A549 (cell line): ENCODE measurements at regions not wholly inside any gene's neighbourhood (a gene's known extent, or its start where the extent isn't known, plus 50 kb on each side); places are given as distances from the start of the nearest gene placed in this dataset.

Source experiments
- ATAC-seq, 2 experiments: fragments of 200-7000 bp in 1 of 2; fragments of >200 bp in 1 of 2; cut with Nextera tagmentation in 1 of 2; cut with Tn5 transposase in 1 of 2; 3 replicates each; pipeline versions ENCODE4 v1.8.0 to v1.9.1; 2018 to 2020; ENCODE audit warnings: mild to moderate bottlenecking in 1 of 2, moderate library complexity in 1 of 2
- CTCF ChIA-PET: fragments of 300-600 bp; sonication (Branson Sonifier 250); formaldehyde crosslinking; extraction: SDS; loops from one replicate; lab custom pipeline; 2021; ENCODE audit warnings: antibody characterized with exemption, inconsistent platforms; lab: Yijun Ruan, JAX
- POLR2A ChIA-PET: fragments of 350-600 bp; formaldehyde crosslinking; extraction: SDS; loops from one replicate; lab custom pipeline; 2021; ENCODE audit warnings: antibody characterized with exemption, inconsistent platforms; lab: Yijun Ruan, JAX
- DNase-seq, 2 experiments: peaks; one replicate each; pipeline versions ENCODE4 v3.0.0 to v3.0.0-alpha.2; 2011 to 2016; ENCODE audit warnings: low read depth in 1 of 2, low spot score in 1 of 2
- FAIRE-seq: peaks from 2 replicates; lab custom pipeline; 2011; peaks lifted over from hg19 to GRCh38; lab: Jason Lieb, UNC
- H3K27ac ChIP-seq, 2 experiments: fragments of >200 bp; sonication (Bioruptor Twin); formaldehyde crosslinking; 3 replicates each; pipeline ENCODE4 v1.5.1; 2016 to 2017
- H3K4me1 ChIP-seq: fragments of >200 bp; sonication (Bioruptor Twin); formaldehyde crosslinking; 3 replicates; pipeline ENCODE4 v1.6.1; 2016
- H3K4me2 ChIP-seq: fragments of >200 bp; sonication (Bioruptor Twin); formaldehyde crosslinking; 3 replicates; pipeline ENCODE4 v1.6.1; 2016
- H3K4me3 ChIP-seq: fragments of >200 bp; sonication (Bioruptor Twin); formaldehyde crosslinking; 3 replicates; pipeline ENCODE4 v1.5.1; 2016
- H3K9me3 ChIP-seq: fragments of >200 bp; sonication (Bioruptor Twin); formaldehyde crosslinking; 3 replicates; pipeline ENCODE4 v1.6.1; 2016
- CBX2 ChIP-seq: fragments of 200-600 bp; sonication (generic); IDR thresholded peaks from 2 replicates; pipeline ENCODE4 v1.6.1; 2016; ENCODE audit warnings: low read depth, mild to moderate bottlenecking, borderline replicate concordance
- CBX8 ChIP-seq: fragments of 200-600 bp; sonication (generic); IDR thresholded peaks from 2 replicates; pipeline ENCODE4 v1.6.1; 2016
- CEBPB ChIP-seq, 2 experiments: fragments of >200 bp in 1 of 2; sonication (Bioruptor Twin) in 1 of 2; formaldehyde crosslinking in 1 of 2; IDR thresholded peaks; 2 replicates each; pipeline ENCODE4 v1.6.1; 2012 to 2016
- CHD2 ChIP-seq: fragments of 150-350 bp; IDR thresholded peaks from 2 replicates; pipeline ENCODE4 v1.6.1; 2014; ENCODE audit warnings: low read length; ENCODE audit not compliant: partially characterized antibody
- EHF ChIP-seq: fragments of 250-450 bp; sonication (Bioruptor Pico); IDR thresholded peaks from 2 replicates; pipeline ENCODE4 v1.5.0; 2020; ENCODE audit warnings: mild to moderate bottlenecking
- ESRRA ChIP-seq: fragments of 150-350 bp; IDR thresholded peaks from 2 replicates; pipeline ENCODE4 v1.6.1; 2014; ENCODE audit warnings: mild to moderate bottlenecking, low read length, borderline replicate concordance
- FOSL2 ChIP-seq, 2 experiments: fragments of 450-650 bp in 1 of 2; fragments of >200 bp in 1 of 2; sonication (Bioruptor Twin) in 1 of 2; formaldehyde crosslinking; IDR thresholded peaks; 2 replicates each; pipeline versions ENCODE4 v1.5.0 to v1.6.1; 2016 to 2020; ENCODE audit warnings: mild to moderate bottlenecking in 1 of 2, moderate library complexity in 1 of 2
- FOXS1 ChIP-seq: fragments of 250-450 bp; sonication (Bioruptor Pico); IDR thresholded peaks from 2 replicates; pipeline ENCODE4 v1.5.0; 2020; ENCODE audit warnings: mild to moderate bottlenecking, moderate library complexity
- GATA3 ChIP-seq: IDR thresholded peaks from 2 replicates; pipeline ENCODE4 v1.6.1; 2012; ENCODE audit warnings: borderline replicate concordance
- HOXA7 ChIP-seq: fragments of 250-450 bp; sonication (Bioruptor Pico); IDR thresholded peaks from 2 replicates; pipeline ENCODE4 v1.5.0; 2020; ENCODE audit warnings: mild to moderate bottlenecking, moderate library complexity
- HOXB13 ChIP-seq: fragments of 250-450 bp; sonication (Bioruptor Pico); IDR thresholded peaks from 2 replicates; pipeline ENCODE4 v1.5.0; 2020; ENCODE audit warnings: low read depth, mild to moderate bottlenecking, moderate library complexity
- JUNB ChIP-seq: fragments of >200 bp; sonication (Bioruptor Twin); formaldehyde crosslinking; IDR thresholded peaks from 2 replicates; pipeline ENCODE4 v1.6.1; 2016
- KDM1A ChIP-seq: fragments of 200-600 bp; sonication (generic); IDR thresholded peaks from 2 replicates; pipeline ENCODE4 v1.6.1; 2016; ENCODE audit warnings: low read depth, mild to moderate bottlenecking
- KDM5A ChIP-seq: fragments of 200-600 bp; sonication (generic); IDR thresholded peaks from 2 replicates; pipeline ENCODE4 v1.6.1; 2016; ENCODE audit warnings: antibody characterized with exemption, mild to moderate bottlenecking
- NFE2L2 ChIP-seq: fragments of 150-350 bp; conservative IDR thresholded peaks from 2 replicates; pipeline ENCODE4 v1.6.1; 2014; ENCODE audit warnings: low read length
- NR3C1 ChIP-seq: fragments of >200 bp; sonication (Bioruptor Twin); formaldehyde crosslinking; IDR thresholded peaks from 3 replicates; pipeline ENCODE4 v1.6.1; 2017
- PHF8 ChIP-seq: fragments of 200-600 bp; sonication (generic); IDR thresholded peaks from 2 replicates; pipeline ENCODE4 v1.6.1; 2016; ENCODE audit warnings: low read depth, mild to moderate bottlenecking, antibody characterized with exemption, moderate library complexity, borderline replicate concordance
- POLR2A ChIP-seq: IDR thresholded peaks from 2 replicates; pipeline ENCODE4 v1.6.1; 2012; ENCODE audit warnings: mild to moderate bottlenecking, low read length
- RARB ChIP-seq: fragments of 250-450 bp; sonication (Bioruptor Pico); IDR thresholded peaks from 2 replicates; pipeline ENCODE4 v1.8.0; 2021; ENCODE audit warnings: mild to moderate bottlenecking, moderate library complexity
- RFX5 ChIP-seq: fragments of 450-650 bp; IDR thresholded peaks from 2 replicates; pipeline ENCODE4 v1.7.1; 2014; ENCODE audit warnings: antibody characterized with exemption, mild to moderate bottlenecking, moderate library complexity
- SMC3 ChIP-seq: fragments of >200 bp; sonication (Bioruptor Twin); formaldehyde crosslinking; IDR thresholded peaks from 3 replicates; pipeline ENCODE4 v1.6.1; 2018; ENCODE audit warnings: inconsistent platforms
- TFCP2L1 ChIP-seq: fragments of 250-450 bp; sonication (Bioruptor Pico); IDR thresholded peaks from 2 replicates; pipeline ENCODE4 v1.5.0; 2021; ENCODE audit warnings: mild to moderate bottlenecking
- ZSCAN20 ChIP-seq: fragments of 250-450 bp; sonication (Bioruptor Pico); IDR thresholded peaks from 2 replicates; pipeline ENCODE4 v1.8.0; 2022; ENCODE audit warnings: mild to moderate bottlenecking, moderate library complexity
- WGBS: methylation state at CpG from one replicate; pipeline ENCODE4 v1.1.6; 2017; ENCODE audit errors: missing lambda C conversion rate; 5-methylcytosine and 5-hydroxymethylcytosine counted together
- TF ChIP-seq, protein P1 (sequence below): fragments of 250-450 bp; sonication (Bioruptor Pico); IDR thresholded peaks from 2 replicates; pipeline ENCODE4 v1.5.0; 2020; ENCODE audit warnings: low read depth, mild to moderate bottlenecking, moderate library complexity
- TF ChIP-seq, protein P2 (sequence below): fragments of >200 bp; sonication (Bioruptor Twin); formaldehyde crosslinking; IDR thresholded peaks from 3 replicates; pipeline ENCODE4 v1.6.1; 2016
- TF ChIP-seq, protein P3 (sequence below): IDR thresholded peaks from 2 replicates; pipeline ENCODE4 v1.6.1; 2012
- TF ChIP-seq, protein P4 (sequence below): fragments of 250-450 bp; sonication (Bioruptor Pico); IDR thresholded peaks from 2 replicates; pipeline ENCODE4 v1.5.0; 2021; ENCODE audit warnings: mild to moderate bottlenecking, moderate library complexity, borderline replicate concordance
- TF ChIP-seq, protein P5 (sequence below): fragments of >200 bp; sonication (Bioruptor Twin); formaldehyde crosslinking; IDR thresholded peaks from 2 replicates; pipeline ENCODE4 v1.6.1; 2016

DNA sequence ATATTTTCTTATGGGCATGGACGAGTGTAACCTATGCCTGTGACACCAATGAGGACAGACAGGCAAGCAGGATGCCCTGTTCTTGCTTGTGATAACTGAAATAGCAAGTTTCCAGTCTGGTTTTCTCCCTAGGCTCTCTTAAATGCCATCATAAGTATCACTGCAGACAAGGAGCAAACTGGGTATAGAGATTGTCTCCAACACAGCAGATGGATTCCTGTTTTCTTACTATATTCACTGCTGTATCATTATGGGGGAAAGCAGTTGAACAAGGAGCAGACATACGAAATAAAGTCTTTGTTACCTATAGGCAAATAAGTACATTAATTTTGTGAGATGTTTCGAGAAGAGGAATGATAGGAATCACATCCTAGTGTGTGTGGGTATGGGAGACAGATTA is 178.0 kb upstream of the TBL1XR1 start:
- WGBS: 71% methylated on average over 3 of the region's 3 CpGs
- TF ChIP-seq EHF (CRISPR knock-in tag) (no peak), PHF8 (no peak), NFE2L2 (no peak), TFCP2L1 (no peak), ZSCAN20 (CRISPR knock-in tag) (no peak), RARB (no peak), RFX5 (no peak), KDM5A (no peak), FOSL2 (IDR thresholded peaks at IDR 0.05) (no peak), FOSL2 (CRISPR knock-in tag; IDR thresholded peaks at IDR 0.05) (no peak)
- TF ChIP-seq, protein P1, sequence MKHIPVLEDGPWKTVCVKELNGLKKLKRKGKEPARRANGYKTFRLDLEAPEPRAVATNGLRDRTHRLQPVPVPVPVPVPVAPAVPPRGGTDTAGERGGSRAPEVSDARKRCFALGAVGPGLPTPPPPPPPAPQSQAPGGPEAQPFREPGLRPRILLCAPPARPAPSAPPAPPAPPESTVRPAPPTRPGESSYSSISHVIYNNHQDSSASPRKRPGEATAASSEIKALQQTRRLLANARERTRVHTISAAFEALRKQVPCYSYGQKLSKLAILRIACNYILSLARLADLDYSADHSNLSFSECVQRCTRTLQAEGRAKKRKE (CRISPR knock-in tag): no peak
- TF ChIP-seq, protein P2, sequence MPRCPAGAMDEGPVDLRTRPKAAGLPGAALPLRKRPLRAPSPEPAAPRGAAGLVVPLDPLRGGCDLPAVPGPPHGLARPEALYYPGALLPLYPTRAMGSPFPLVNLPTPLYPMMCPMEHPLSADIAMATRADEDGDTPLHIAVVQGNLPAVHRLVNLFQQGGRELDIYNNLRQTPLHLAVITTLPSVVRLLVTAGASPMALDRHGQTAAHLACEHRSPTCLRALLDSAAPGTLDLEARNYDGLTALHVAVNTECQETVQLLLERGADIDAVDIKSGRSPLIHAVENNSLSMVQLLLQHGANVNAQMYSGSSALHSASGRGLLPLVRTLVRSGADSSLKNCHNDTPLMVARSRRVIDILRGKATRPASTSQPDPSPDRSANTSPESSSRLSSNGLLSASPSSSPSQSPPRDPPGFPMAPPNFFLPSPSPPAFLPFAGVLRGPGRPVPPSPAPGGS: no peak
- Histone ChIP-seq H3K4me2 (no peak overlapping the region), H3K9me3 (0 out of 3 replicates have a peak, but pooled peaks cover under 1% of the 10 kb centered on the region), H3K4me3 (no peak overlapping the region), H3K4me1 (no peaks in the 10 kb centered on the region), H3K27ac (no peak overlapping the region)
- ATAC-seq (no peak), DNase-seq (no peak), FAIRE-seq (no peak)
- POLR2A ChIA-PET: no interaction called here
- CTCF ChIA-PET: no interaction called here

DNA sequence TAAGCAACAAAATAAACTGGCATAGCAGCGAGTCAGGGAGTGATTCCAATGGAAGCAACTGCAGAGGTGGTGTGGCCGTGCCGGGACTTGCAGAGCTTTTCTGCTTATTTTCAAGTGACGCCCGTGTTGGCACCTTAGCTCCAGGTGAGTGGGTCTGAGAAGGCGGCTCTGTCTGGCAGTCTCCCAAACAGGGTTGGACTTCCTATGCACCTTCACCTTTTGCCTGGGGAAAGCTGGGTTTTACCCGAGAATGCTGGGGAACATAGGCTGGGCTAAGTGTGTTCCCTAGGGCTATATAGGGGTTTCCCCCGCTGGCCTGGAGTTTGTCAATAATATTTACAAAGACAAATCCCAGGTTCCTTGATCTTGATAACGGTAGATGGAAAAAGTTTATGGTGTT is 179.9 kb upstream of the TBL1XR1 start:
- Histone ChIP-seq H3K4me1 (no peaks in the 10 kb centered on the region), H3K4me2 (no peak overlapping the region), H3K27ac (no peak overlapping the region), H3K4me3 (no peak overlapping the region), H3K9me3 (peaks cover 9% of the 10 kb centered on the region; the same call in 1 of the 3 replicates)
- 78% methylated on average over 9 of the region's 9 CpGs for WGBS
- ATAC-seq (no peak), DNase-seq (no peak), FAIRE-seq (no peak)
- ChIA-PET POLR2A (no interaction called here), CTCF (no interaction called here)
- TF ChIP-seq GATA3: no peak
- no peak for TF ChIP-seq CBX2
- no peak for TF ChIP-seq FOXS1
- TF ChIP-seq ESRRA: no peak
- no peak for TF ChIP-seq HOXB13 (CRISPR knock-in tag)
- TF ChIP-seq CBX8: no peak
- TF ChIP-seq KDM5A: no peak
- no peak for TF ChIP-seq SMC3
- TF ChIP-seq TFCP2L1: no peak

DNA sequence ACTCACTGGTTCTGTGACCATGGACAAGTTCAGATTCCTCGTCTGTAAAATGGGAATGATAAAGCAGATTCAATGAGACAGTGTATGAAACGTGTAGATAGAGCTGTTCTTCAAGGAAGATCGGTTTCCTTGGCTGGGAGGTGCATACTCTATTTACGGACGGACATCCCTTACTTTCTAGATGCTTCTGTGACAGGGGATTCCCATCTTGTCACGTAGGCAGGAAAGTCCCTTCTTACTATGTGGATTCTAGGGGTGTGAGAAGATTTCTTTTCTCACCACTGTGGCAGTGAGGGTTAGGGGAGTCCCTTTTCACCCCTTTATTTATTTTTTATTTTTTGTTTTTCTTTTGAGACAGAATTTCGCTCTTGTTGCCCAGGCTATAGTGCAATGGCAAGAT is 180.9 kb upstream of the TBL1XR1 start:
- ATAC-seq (no peak), FAIRE-seq (no peak), DNase-seq (no peak)
- no peak overlapping the region for H3K4me2 ChIP-seq
- H3K4me1 ChIP-seq: no peaks in the 10 kb centered on the region
- no peak for TF ChIP-seq JUNB
- no peak for TF ChIP-seq EHF (CRISPR knock-in tag)
- TF ChIP-seq NR3C1: no peak
- TF ChIP-seq POLR2A: no peak
- no peak for TF ChIP-seq CHD2
- TF ChIP-seq, protein P3, sequence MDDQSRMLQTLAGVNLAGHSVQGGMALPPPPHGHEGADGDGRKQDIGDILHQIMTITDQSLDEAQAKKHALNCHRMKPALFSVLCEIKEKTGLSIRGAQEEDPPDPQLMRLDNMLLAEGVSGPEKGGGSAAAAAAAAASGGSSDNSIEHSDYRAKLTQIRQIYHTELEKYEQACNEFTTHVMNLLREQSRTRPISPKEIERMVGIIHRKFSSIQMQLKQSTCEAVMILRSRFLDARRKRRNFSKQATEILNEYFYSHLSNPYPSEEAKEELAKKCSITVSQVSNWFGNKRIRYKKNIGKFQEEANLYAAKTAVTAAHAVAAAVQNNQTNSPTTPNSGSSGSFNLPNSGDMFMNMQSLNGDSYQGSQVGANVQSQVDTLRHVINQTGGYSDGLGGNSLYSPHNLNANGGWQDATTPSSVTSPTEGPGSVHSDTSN: no peak
- TF ChIP-seq KDM1A: no peak
- TF ChIP-seq, protein P4, sequence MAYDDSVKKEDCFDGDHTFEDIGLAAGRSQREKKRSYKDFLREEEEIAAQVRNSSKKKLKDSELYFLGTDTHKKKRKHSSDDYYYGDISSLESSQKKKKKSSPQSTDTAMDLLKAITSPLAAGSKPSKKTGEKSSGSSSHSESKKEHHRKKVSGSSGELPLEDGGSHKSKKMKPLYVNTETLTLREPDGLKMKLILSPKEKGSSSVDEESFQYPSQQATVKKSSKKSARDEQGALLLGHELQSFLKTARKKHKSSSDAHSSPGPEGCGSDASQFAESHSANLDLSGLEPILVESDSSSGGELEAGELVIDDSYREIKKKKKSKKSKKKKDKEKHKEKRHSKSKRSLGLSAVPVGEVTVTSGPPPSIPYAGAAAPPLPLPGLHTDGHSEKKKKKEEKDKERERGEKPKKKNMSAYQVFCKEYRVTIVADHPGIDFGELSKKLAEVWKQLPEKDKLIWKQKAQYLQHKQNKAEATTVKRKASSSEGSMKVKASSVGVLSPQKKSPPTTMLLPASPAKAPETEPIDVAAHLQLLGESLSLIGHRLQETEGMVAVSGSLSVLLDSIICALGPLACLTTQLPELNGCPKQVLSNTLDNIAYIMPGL (CRISPR knock-in tag): no peak
- no peak for TF ChIP-seq CEBPB (IDR thresholded peaks at IDR 0.05)
- TF ChIP-seq RARB: no peak
- TF ChIP-seq, protein P2: no peak
- no peak for TF ChIP-seq HOXA7 (CRISPR knock-in tag)
- no peak for TF ChIP-seq NFE2L2
- TF ChIP-seq, protein P5, sequence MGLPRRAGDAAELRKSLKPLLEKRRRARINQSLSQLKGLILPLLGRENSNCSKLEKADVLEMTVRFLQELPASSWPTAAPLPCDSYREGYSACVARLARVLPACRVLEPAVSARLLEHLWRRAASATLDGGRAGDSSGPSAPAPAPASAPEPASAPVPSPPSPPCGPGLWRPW: no peak
- 80% methylated on average over 7 of the region's 7 CpGs for whole genome bisulfite sequencing
- ChIA-PET CTCF (no interaction called here), POLR2A (no interaction called here)
- H3K4me3 ChIP-seq: no peak overlapping the region
- no peak overlapping the region for H3K27ac ChIP-seq
- H3K9me3 ChIP-seq: peaks cover 9% of the 10 kb centered on the region; the same call in 1 of the 3 replicates
